Astrocyte of the cerebellum (primary cell): ENCODE measurements at regions not wholly inside any gene's neighbourhood (a gene's known extent, or its start where the extent isn't known, plus 50 kb on each side); places are given as distances from the start of the nearest gene placed in this dataset.
A peak's percentile ranks its signal among the peaks of the same experiment; 100 is the strongest.

Experiments
- DNase-seq: peaks from one replicate; pipeline ENCODE4 v3.0.0-alpha.2; 2011; ENCODE audit warnings: low read depth
- H3K4me3 ChIP-seq: 2 replicates; pipeline ENCODE4 v1.5.1; 2011; ENCODE audit warnings: mild to moderate bottlenecking, low read depth, low read length, moderate library complexity
- CTCF ChIP-seq: IDR thresholded peaks from 2 replicates; pipeline ENCODE4 v1.5.1; 2012; ENCODE audit warnings: low read length, low read depth, moderate library complexity, mild to moderate bottlenecking; ENCODE audit errors: missing control alignments
- in situ Hi-C: cut with HindIII; loops from 2 replicates; pipeline ENCODE4 v1.10.0; 2017; ENCODE audit warnings: low sequenced_read_pairs

GRCh38 chr3:11096266-11097139 is 57.8 kb upstream of the HRH1 start:
- peak; percentile 79 for DNase-seq
- H3K4me3 ChIP-seq = peak overlapping the region; percentile 14
- TF ChIP-seq CTCF = no peak
- in situ Hi-C loops = no loop called here

DNA sequence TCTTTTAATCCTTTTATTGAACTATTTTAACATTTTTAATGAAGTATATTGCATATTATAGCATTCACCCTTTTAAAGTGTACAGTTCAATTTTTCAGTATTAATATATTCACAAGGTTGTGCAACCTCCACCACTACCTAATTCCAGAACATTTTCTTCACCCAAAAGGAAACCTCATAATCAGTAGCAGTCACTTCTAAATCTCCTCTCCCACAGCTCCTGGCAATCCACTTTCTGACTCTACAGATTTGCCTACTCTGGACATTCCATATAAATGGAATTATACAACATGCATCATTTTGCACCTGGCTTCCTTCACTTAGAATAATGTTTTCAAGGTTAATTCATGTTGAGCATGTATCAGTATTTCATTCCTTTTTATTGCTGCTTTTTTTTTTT is 55.0 kb upstream of the HRH1 start:
- no peak for DNase-seq
- no peak overlapping the region for H3K4me3 ChIP-seq
- TF ChIP-seq CTCF = no peak
- in situ Hi-C loops = no loop called here
